Fibroblast of the aortic adventitia (primary cell): ENCODE measurements at regions not wholly inside any gene's neighbourhood (a gene's known extent, or its start where the extent isn't known, plus 50 kb on each side); places are given as distances from the start of the nearest gene placed in this dataset.
"Not testable (repeated sequence)": the region's sequence is repeated elsewhere in the genome, so short reads cannot be mapped to it uniquely, and the experiment has no call there.

ENCODE experiments used
- DNase-seq: peaks from one replicate; pipeline ENCODE4 v3.0.0-alpha.2; 2010; ENCODE audit warnings: low read depth
- H3K4me3 ChIP-seq: 2 replicates; pipeline ENCODE4 v1.5.1; 2011; ENCODE audit warnings: low read depth, mild to moderate bottlenecking, control low read depth, low read length, moderate library complexity
- CTCF ChIP-seq: IDR thresholded peaks from 2 replicates; pipeline ENCODE4 v1.5.1; 2011; ENCODE audit warnings: mild to moderate bottlenecking, low read length, control low read depth, inconsistent platforms; ENCODE audit not compliant: insufficient read depth

DNA sequence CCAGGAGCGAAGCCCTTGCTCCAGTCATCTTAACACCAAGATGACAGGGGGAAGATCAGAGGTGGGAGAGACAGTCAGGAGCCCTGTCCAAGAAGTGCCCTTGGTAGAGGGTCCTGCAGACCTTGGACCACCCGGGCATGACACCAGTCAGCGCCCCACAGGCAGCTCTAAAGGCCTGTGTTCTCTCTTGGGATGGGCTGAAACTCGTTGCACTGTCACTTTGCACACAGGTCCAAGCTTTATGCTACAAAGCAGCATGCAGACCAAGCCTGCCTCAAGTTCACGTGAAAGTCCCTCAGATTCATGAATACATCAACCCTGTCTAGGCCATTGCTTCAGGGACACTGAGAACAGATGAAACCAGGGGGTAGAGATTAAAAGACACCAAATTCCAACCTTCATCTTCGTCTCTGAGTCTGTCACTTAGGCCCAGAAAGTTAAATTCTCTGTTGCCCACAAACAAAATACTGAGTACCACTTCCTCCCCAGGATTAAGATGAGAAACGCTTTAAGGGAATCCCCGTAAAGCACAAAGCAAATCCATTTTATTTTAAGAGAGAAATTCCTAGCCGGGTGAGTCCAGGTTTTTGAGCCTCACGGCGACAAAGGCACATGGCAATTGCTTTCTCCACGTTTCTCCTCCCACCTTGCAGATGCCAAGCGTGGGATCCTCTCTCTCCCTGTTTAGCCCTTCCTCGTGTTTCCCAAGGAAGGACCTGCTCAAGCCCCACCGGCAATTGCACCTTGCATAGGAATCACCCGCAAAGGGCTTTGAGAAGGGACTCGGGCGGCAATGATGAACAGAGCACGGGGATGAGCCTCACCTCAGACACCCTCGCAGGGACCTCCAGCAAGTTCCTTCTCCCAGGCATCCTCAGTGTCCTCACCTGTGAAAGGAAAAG is 75.0 kb upstream of the ID2 start:
- TF ChIP-seq CTCF, result no peak
- no peak for DNase-seq
- H3K4me3 ChIP-seq, result no peak overlapping the region

- no peak overlapping the region for H3K4me3 ChIP-seq
- no peak for TF ChIP-seq CTCF
- DNase-seq, result peak; percentile 95
These were observed 74.2 kb upstream of the ID2 start for GRCh38 chr2:8607606-8608005.

DNA sequence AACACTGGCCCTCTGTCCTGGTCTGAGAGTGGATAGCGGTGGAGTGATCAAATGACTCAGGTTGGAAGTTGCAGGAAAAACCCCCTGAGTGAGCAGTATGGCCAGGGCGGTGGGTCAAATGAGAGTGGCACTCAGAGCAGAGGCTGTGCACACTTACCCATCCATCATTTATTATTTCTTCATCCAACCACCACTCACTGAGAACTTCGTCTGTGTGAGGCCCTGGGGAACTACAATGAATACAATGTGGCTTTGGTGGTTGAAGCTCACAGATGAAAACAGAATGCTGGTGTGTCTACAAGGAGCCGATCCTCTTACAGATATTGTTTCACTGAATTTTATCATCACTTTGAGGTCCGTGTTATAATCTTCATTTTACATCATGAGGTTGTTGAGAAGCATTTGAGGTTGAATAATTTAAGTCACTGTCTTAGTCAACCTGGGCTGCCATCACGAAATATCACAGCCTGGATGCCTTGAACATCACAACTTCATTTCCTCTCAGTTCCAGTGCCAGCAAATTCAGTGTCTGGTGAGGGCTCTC is 73.4 kb upstream of the ID2 start:
- DNase-seq, result peak; percentile 43
- H3K4me3 ChIP-seq, result no peak overlapping the region
- TF ChIP-seq CTCF, result no peak

DNA sequence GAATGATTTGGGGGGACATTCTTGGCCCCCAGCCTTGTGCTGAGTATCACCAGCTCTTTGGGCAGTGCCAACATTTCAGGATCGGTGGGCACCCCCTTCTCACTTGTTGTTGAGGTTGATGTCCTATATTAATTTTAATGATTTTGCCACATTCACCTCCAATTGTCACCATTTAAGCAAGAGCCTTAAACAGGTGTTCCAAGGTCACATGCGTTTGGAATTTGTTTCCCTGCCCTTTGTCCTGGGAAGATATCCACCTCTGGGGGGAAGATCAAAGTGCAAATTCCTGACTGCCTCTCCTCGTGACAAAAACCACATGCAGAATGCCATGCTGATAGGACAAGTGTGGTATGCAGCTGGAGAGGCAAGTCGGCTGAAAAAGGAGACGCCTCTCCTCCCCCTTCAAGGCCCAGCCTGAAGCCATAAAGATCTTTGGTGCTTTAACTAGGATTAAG is 72.5 kb upstream of the ID2 start:
- H3K4me3 ChIP-seq, result no peak overlapping the region
- TF ChIP-seq CTCF, result no peak
- no peak for DNase-seq

DNA sequence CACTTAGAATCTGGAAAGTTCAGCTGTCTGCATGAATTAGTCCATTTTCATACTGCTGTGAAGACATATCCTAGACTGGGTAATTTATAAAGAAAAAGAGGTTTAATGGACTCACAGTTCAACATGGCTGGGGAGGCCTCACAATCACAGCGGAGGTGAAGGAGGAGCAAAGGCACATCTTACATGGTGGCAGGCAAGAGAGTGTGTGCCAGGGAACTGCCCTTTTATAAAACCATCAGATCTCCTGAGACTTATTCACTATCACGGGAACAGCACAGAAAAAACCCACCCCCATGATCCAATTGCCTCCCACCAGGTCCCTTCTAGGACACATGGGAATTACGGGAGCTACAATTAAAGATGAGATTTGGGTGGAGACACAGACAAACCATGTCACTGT is 71.1 kb upstream of the ID2 start:
- DNase-seq, H3K4me3 ChIP-seq: not testable (repeated sequence)

GRCh38 chr2:8611246-8611645 is 70.6 kb upstream of the ID2 start:
- DNase-seq, result no peak
- H3K4me3 ChIP-seq, result no peak overlapping the region
- no peak for TF ChIP-seq CTCF

GRCh38 chr2:8611700-8612099 is 70.2 kb upstream of the ID2 start:
- no peak for TF ChIP-seq CTCF
- no peak for DNase-seq
- no peak overlapping the region for H3K4me3 ChIP-seq
